ENCODE measurements at regions not wholly inside any gene's neighbourhood (a gene's known extent, or its start where the extent isn't known, plus 50 kb on each side); places are given as distances from the start of the nearest gene placed in this dataset.
"Not testable (repeated sequence)": the region's sequence is repeated elsewhere in the genome, so short reads cannot be mapped to it uniquely, and the experiment has no call there.

DNA sequence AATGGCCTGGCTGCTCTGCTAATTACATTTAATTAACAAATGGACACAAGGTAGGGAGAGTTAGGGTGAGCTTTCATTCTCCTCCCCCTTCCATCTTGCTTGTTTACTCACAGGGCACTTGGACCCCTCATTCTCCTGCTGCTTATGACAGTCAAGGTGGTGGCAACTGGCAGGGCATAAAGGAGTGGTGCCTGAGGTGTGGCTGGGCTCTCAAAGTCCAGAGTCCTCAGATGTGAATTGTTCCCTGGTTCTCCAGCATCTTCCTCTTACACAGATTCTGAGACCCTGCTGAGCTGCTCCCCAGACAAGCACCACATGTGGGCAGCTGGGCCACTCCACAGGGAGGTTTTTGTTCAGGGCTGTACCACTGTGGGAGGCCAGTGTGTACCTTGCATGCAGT lies 552.9 kb downstream of the RPIA start:
- not testable (repeated sequence) for ATAC-seq

GRCh38 chr2:89245478-89245877 lies 554.0 kb downstream of the RPIA start:
- H3K4me3 ChIP-seq; ATAC-seq; in situ Hi-C loops (cut with MboI; ENCODE audit: low sequenced_read_pairs in 4 of 4); H3K27me3 ChIP-seq; H3K9me3 ChIP-seq; H3K4me1 ChIP-seq; H3K36me3 ChIP-seq; intact Hi-C loops (cut with DNase I; ENCODE audit: low total_unique reads); H3K27ac ChIP-seq; DNase-seq: not testable (repeated sequence)

More for the DNA sequence above, 552.9 kb downstream of the RPIA start:
- intact Hi-C loops (cut with DNase I; ENCODE audit: low total_unique reads); H3K27me3 ChIP-seq; H3K27ac ChIP-seq; H3K4me1 ChIP-seq; H3K4me3 ChIP-seq; H3K36me3 ChIP-seq; DNase-seq; H3K9me3 ChIP-seq; in situ Hi-C loops (cut with MboI; ENCODE audit: low sequenced_read_pairs in 4 of 4): not testable (repeated sequence)

DNA sequence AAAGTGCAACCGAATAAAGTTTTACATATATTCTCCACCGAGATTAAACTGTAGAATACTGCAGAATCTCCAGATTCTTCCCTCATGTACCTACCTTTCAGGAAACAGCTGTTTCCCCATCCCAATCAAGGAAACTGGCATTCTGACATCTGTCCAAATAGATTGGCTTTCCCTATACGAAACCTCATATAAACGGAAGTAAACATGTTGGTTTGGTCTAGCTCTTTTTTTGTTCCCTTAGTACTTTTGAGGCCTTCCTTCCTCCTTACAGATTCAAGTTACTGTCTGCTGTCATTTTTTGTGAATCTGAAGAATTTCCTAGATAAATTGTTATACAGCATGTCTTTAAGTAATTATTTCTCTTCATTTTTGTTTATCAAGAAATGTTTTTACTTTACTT lies 554.6 kb downstream of the RPIA start:
- ATAC-seq; DNase-seq; H3K4me1 ChIP-seq; H3K36me3 ChIP-seq; H3K27me3 ChIP-seq; H3K27ac ChIP-seq; H3K4me3 ChIP-seq; H3K9me3 ChIP-seq; intact Hi-C loops (cut with DNase I; ENCODE audit: low total_unique reads); in situ Hi-C loops (cut with MboI; ENCODE audit: low sequenced_read_pairs in 4 of 4): not testable (repeated sequence)

DNA sequence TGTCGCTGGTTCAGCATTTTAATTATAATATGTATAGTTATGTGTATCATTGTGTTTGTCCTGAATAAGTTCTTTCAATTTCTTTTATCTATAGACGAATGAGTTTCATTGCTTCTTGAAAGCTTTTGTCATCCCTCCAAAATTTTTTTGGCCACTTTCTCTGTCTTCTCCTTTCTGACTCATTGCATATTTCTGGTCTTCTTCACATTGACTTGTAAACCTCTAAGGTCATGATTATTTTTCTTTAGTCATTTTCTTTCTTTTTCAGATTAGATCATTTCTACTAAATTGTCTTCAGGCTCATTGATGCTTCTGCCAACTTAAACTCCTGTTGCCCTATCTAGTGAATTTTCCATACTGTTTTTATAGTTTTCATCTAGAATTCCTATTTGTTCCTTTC lies 555.1 kb downstream of the RPIA start:
- H3K27ac ChIP-seq; intact Hi-C loops (cut with DNase I; ENCODE audit: low total_unique reads); H3K27me3 ChIP-seq; in situ Hi-C loops (cut with MboI; ENCODE audit: low sequenced_read_pairs in 4 of 4); H3K36me3 ChIP-seq; H3K4me1 ChIP-seq; H3K9me3 ChIP-seq; DNase-seq; H3K4me3 ChIP-seq; ATAC-seq: not testable (repeated sequence)

DNA sequence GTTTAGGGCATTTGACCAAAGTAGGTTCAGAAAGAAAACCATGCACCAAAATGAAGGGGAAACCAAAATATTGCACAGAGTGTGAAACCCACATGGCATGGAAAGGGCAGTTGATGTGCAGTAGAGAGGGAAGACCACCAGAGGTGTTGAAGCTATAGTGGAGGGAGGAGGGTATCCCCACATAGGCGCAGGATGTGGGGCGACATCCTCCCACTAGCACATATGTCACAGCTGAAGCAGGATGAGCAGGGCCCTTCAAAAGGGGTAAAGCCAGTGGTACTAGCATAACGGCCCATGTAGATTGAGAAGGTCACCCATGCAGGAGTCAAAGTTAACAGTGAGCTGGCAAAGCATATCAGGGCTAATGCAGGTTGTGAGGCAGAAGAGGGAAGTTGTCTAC lies 563.5 kb downstream of the RPIA start:
- intact Hi-C loops (cut with DNase I; ENCODE audit: low total_unique reads); H3K4me3 ChIP-seq; H3K9me3 ChIP-seq; DNase-seq; H3K27ac ChIP-seq; in situ Hi-C loops (cut with MboI; ENCODE audit: low sequenced_read_pairs in 4 of 4); ATAC-seq; H3K27me3 ChIP-seq; H3K4me1 ChIP-seq; H3K36me3 ChIP-seq: not testable (repeated sequence)

GRCh38 chr2:89273443-89273842 lies 582.0 kb downstream of the RPIA start:
- H3K4me1 ChIP-seq; H3K9me3 ChIP-seq; H3K27me3 ChIP-seq; H3K27ac ChIP-seq; in situ Hi-C loops (cut with MboI; ENCODE audit: low sequenced_read_pairs in 4 of 4); H3K36me3 ChIP-seq; H3K4me3 ChIP-seq; DNase-seq; intact Hi-C loops (cut with DNase I; ENCODE audit: low total_unique reads); ATAC-seq: not testable (repeated sequence)

GRCh38 chr2:89280536-89280935 lies 589.1 kb downstream of the RPIA start:
- ATAC-seq; H3K27ac ChIP-seq; H3K36me3 ChIP-seq; DNase-seq; H3K27me3 ChIP-seq; H3K4me1 ChIP-seq; in situ Hi-C loops (cut with MboI; ENCODE audit: low sequenced_read_pairs in 4 of 4); H3K4me3 ChIP-seq; H3K9me3 ChIP-seq; intact Hi-C loops (cut with DNase I; ENCODE audit: low total_unique reads): not testable (repeated sequence)

DNA sequence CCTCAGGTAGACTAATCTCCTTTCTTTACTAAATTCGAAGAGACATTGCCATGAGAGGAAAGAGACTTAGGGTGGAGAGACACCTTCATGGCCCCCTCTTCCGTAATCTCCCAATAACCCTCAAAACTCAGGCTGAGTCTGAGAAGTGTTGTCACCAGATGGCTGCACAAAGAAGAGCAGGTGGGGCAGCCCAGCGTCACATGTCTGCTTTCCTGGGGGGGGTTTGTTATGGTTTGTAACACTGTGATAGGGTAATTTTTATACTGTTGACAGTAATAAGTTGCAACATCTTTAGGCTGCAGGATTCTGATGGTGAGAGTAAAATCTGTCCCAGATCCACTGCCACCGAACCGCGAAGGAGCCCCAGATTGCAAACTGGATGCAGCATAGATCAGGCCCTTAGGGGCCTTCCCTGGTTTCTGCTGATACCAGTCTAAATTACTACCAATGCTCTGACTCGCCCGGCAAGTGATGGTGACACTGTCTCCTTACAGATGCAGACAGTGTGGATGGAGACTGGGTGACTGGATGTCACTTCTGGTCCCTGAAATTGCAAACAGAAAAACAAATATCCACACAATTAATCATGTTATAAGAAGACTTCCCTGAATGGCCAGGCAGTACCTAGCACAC lies 595.1 kb downstream of the RPIA start:
- H3K4me1 ChIP-seq; H3K27me3 ChIP-seq; ATAC-seq; H3K36me3 ChIP-seq; H3K27ac ChIP-seq; in situ Hi-C loops (cut with MboI; ENCODE audit: low sequenced_read_pairs in 4 of 4); DNase-seq; H3K9me3 ChIP-seq; intact Hi-C loops (cut with DNase I; ENCODE audit: low total_unique reads); H3K4me3 ChIP-seq: not testable (repeated sequence)

GRCh38 chr2:89287084-89287483 lies 595.6 kb downstream of the RPIA start:
- H3K27ac ChIP-seq; DNase-seq; in situ Hi-C loops (cut with MboI; ENCODE audit: low sequenced_read_pairs in 4 of 4); H3K36me3 ChIP-seq; H3K4me1 ChIP-seq; intact Hi-C loops (cut with DNase I; ENCODE audit: low total_unique reads); H3K4me3 ChIP-seq; H3K27me3 ChIP-seq; H3K9me3 ChIP-seq; ATAC-seq: not testable (repeated sequence)

DNA sequence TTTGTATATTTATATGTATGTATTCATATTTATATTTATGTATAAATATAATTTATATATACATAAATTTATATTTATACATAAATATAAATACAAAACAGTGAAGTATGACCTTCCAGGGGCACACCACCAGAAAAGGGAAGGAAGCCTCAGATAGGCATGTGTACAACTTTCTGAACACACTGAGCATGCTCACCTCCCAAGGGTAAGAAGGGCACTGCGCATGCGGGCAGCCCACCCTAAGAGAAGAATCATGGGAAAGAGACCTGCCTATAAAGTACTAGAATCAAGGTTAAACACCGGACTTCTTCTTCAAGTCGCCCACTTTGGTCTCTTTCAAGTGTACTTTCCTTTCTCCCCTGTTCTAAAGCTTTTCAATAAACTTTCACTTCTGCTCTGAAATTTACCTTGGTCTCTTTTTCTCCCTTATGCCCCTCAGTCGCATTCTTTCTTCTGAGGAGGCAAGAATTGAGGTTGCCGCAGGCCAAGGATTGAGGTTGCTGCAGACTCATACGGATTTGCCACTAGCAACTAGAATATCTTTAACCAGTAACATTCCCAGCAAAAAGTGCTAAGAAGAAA lies 600.3 kb downstream of the RPIA start:
- intact Hi-C loops (cut with DNase I; ENCODE audit: low total_unique reads); H3K36me3 ChIP-seq; H3K4me3 ChIP-seq; in situ Hi-C loops (cut with MboI; ENCODE audit: low sequenced_read_pairs in 4 of 4); H3K9me3 ChIP-seq; ATAC-seq; H3K4me1 ChIP-seq; H3K27ac ChIP-seq; DNase-seq; H3K27me3 ChIP-seq: not testable (repeated sequence)

GRCh38 chr2:89293399-89293798 lies 601.9 kb downstream of the RPIA start:
- in situ Hi-C loops (cut with MboI; ENCODE audit: low sequenced_read_pairs in 4 of 4); DNase-seq; H3K9me3 ChIP-seq; H3K4me1 ChIP-seq; ATAC-seq; H3K4me3 ChIP-seq; H3K36me3 ChIP-seq; intact Hi-C loops (cut with DNase I; ENCODE audit: low total_unique reads); H3K27me3 ChIP-seq; H3K27ac ChIP-seq: not testable (repeated sequence)

DNA sequence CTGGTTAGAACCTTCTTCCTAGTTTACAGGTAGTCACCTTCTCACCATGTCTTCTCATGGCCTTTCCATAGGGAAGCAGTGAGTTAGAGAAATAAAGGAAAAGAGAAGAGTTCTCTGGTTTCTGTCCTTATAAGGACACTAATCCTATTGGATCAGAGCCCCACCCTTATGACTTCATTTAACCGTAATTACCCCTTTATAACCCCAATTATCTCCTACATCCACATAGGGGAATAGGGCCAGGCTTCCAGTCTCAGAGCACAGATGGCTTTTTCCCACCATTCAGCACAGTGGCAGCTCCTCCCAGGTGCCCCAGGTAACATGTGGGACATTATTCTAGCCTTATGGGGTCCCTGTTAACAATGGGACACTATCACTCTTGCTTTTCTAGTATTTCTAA lies 602.9 kb downstream of the RPIA start:
- H3K4me3 ChIP-seq; in situ Hi-C loops (cut with MboI; ENCODE audit: low sequenced_read_pairs in 4 of 4); ATAC-seq; H3K27me3 ChIP-seq; H3K4me1 ChIP-seq; H3K27ac ChIP-seq; DNase-seq; H3K36me3 ChIP-seq; H3K9me3 ChIP-seq; intact Hi-C loops (cut with DNase I; ENCODE audit: low total_unique reads): not testable (repeated sequence)

All from gastrocnemius medialis (tissue), 4 donors.